Activated B cell treated with CpG ODN at 0.5 μM for 24 hours (primary cell): ENCODE measurements at regions not wholly inside any gene's neighbourhood (a gene's known extent, or its start where the extent isn't known, plus 50 kb on each side); places are given as distances from the start of the nearest gene placed in this dataset.

Experiments
- ATAC-seq: fragments of 200-7000 bp; cut with Tn5 transposase; one replicate; pipeline ENCODE4 v1.10.0; 2021; ENCODE audit warnings: low read depth, mild to moderate bottlenecking, moderate library complexity
- CTCF ChIA-PET: fragments of 350-600 bp; sonication (Branson Sonifier 250); formaldehyde crosslinking; loops from one replicate; lab custom pipeline; 2021; ENCODE audit warnings: antibody characterized with exemption; lab: Charles Lee
- POLR2A ChIA-PET: fragments of 350-600 bp; sonication (Branson Sonifier 250); formaldehyde crosslinking; loops from one replicate; lab custom pipeline; 2021; ENCODE audit warnings: antibody characterized with exemption; lab: Charles Lee
- DNase-seq: peaks from one replicate; pipeline ENCODE4 v3.0.0; 2022
- H3K27ac Mint-ChIP-seq: one replicate; pipeline ENCODE4 v1.8.0; 2020; ENCODE audit warnings: mixed read lengths
- H3K27me3 Mint-ChIP-seq: one replicate; pipeline ENCODE4 v1.8.0; 2021; ENCODE audit warnings: mixed read lengths
- H3K36me3 Mint-ChIP-seq: one replicate; pipeline ENCODE4 v1.8.0; 2021; ENCODE audit warnings: low read depth, mixed read lengths
- H3K4me1 Mint-ChIP-seq: one replicate; pipeline ENCODE4 v1.8.0; 2021; ENCODE audit warnings: mixed read lengths
- H3K4me3 Mint-ChIP-seq: one replicate; pipeline ENCODE4 v1.8.0; 2020; ENCODE audit warnings: mild to moderate bottlenecking, mixed read lengths
- H3K9me3 Mint-ChIP-seq: one replicate; pipeline ENCODE4 v1.8.0; 2020; ENCODE audit warnings: mixed read lengths
- CTCF ChIP-seq: fragments of 200-600 bp; IDR thresholded peaks from one replicate; pipeline ENCODE4 v1.8.0; 2022; ENCODE audit warnings: antibody characterized with exemption, mild to moderate bottlenecking
- intact Hi-C: fragments of 100-400 bp; cut with micrococcal nuclease; formaldehyde crosslinking; loops from one replicate; pipeline ENCODE4 v1.15.1; 2024

GRCh38 chr3:194867270-194867983, 181.7 kb downstream of the FAM43A start:
- no peaks in the 10 kb centered on the region for H3K9me3 Mint-ChIP-seq
- ATAC-seq = no peak
- H3K27ac Mint-ChIP-seq = no peak overlapping the region
- intact Hi-C loops = no loop called here
- no peaks in the 10 kb centered on the region for H3K36me3 Mint-ChIP-seq
- no peak for TF ChIP-seq CTCF
- H3K4me3 Mint-ChIP-seq = no peak overlapping the region
- no peak for DNase-seq
- peaks cover 23% of the 10 kb centered on the region for H3K4me1 Mint-ChIP-seq
- ChIA-PET POLR2A (interaction anchor here (1.0 kb wide), 1 partner anchor 163 kb away, joined by 3 read pairs; no protein-coding TSS in a partner anchor), CTCF (no interaction called here)
- peaks cover 2% of the 10 kb centered on the region for H3K27me3 Mint-ChIP-seq

- intact Hi-C loops = no loop called here
Measured at GRCh38 chr3:194868831-194869230, 183.1 kb downstream of the FAM43A start.

GRCh38 chr3:194869482-194870169, 183.9 kb downstream of the FAM43A start:
- intact Hi-C loops = loop anchor here (2.0 to 10.0 kb wide), 2 partner anchors 183 to 235 kb away; no protein-coding TSS in a partner anchor
- Mint-ChIP-seq H3K36me3 (no peaks in the 10 kb centered on the region), H3K4me1 (peaks cover 26% of the 10 kb centered on the region), H3K27ac (no peak overlapping the region), H3K9me3 (no peaks in the 10 kb centered on the region), H3K27me3 (peaks cover 2% of the 10 kb centered on the region), H3K4me3 (no peak overlapping the region)
- TF ChIP-seq CTCF = no peak
- CTCF ChIA-PET = interaction anchor here (0.6 kb wide), 1 partner anchor 126 kb away, joined by 3 read pairs; no protein-coding TSS in a partner anchor
- POLR2A ChIA-PET = interaction anchor here (0.7 kb wide), 1 partner anchor 137 kb away, joined by 3 read pairs; no protein-coding TSS in a partner anchor
- DNase-seq (no peak), ATAC-seq (no peak)

More at GRCh38 chr3:194868831-194869230, 183.1 kb downstream of the FAM43A start:
- Mint-ChIP-seq H3K27ac (no peak overlapping the region), H3K9me3 (no peaks in the 10 kb centered on the region), H3K36me3 (no peaks in the 10 kb centered on the region), H3K4me1 (peaks cover 26% of the 10 kb centered on the region), H3K27me3 (peaks cover 2% of the 10 kb centered on the region), H3K4me3 (no peak overlapping the region)
- ChIA-PET CTCF (no interaction called here), POLR2A (no interaction called here)
- DNase-seq (no peak), ATAC-seq (no peak)
- no peak for TF ChIP-seq CTCF

- H3K27ac Mint-ChIP-seq = no peak overlapping the region
- no peak for ATAC-seq
- H3K4me1 Mint-ChIP-seq = peaks cover 23% of the 10 kb centered on the region
- CTCF ChIA-PET = interaction anchor here (0.8 to 1.5 kb wide), 4 partner anchors 9 to 236 kb away, joined by 3 read pairs; no protein-coding TSS in a partner anchor
- DNase-seq = no peak
- intact Hi-C loops = loop anchor here (2.0 to 10.0 kb wide), 2 partner anchors 184 to 234 kb away; no protein-coding TSS in a partner anchor
- H3K36me3 Mint-ChIP-seq = no peaks in the 10 kb centered on the region
- no peak overlapping the region for H3K4me3 Mint-ChIP-seq
- no peak for TF ChIP-seq CTCF
- H3K9me3 Mint-ChIP-seq = no peaks in the 10 kb centered on the region
- POLR2A ChIA-PET = interaction anchor here (0.7 to 1.6 kb wide), 3 partner anchors 9 to 183 kb away, joined by 3 to 10 read pairs (median 3); no protein-coding TSS in a partner anchor
- H3K27me3 Mint-ChIP-seq = peaks cover 4% of the 10 kb centered on the region
Measured at GRCh38 chr3:194870394-194871110, 184.9 kb downstream of the FAM43A start.
